ENCODE measurements at regions not wholly inside any gene's neighbourhood (a gene's known extent, or its start where the extent isn't known, plus 50 kb on each side); places are given as distances from the start of the nearest gene placed in this dataset.

- no peak overlapping the region for H2AFZ ChIP-seq (ENCODE audit: low read length)
- DNase-seq (ENCODE audit: insufficient read length, low spot score, missing footprints): no peak
- H3K4me2 ChIP-seq (ENCODE audit: insufficient read depth, low read length): no peak overlapping the region
- H3K4me1 ChIP-seq (ENCODE audit: insufficient read depth, low read length): no peaks in the 10 kb centered on the region
- H3K79me2 ChIP-seq (ENCODE audit: insufficient read depth, low read length): no peaks in the 10 kb centered on the region
- H3K27me3 ChIP-seq (ENCODE audit: insufficient read depth, low read length): no peaks in the 10 kb centered on the region
- H3K27ac ChIP-seq (ENCODE audit: low read depth, low read length): no peak overlapping the region
- H3K4me3 ChIP-seq (ENCODE audit: insufficient read depth, low read length): no peak overlapping the region
- no peaks in the 10 kb centered on the region for H4K20me1 ChIP-seq (ENCODE audit: insufficient read depth, low read length)
- TF ChIP-seq, protein P1, sequence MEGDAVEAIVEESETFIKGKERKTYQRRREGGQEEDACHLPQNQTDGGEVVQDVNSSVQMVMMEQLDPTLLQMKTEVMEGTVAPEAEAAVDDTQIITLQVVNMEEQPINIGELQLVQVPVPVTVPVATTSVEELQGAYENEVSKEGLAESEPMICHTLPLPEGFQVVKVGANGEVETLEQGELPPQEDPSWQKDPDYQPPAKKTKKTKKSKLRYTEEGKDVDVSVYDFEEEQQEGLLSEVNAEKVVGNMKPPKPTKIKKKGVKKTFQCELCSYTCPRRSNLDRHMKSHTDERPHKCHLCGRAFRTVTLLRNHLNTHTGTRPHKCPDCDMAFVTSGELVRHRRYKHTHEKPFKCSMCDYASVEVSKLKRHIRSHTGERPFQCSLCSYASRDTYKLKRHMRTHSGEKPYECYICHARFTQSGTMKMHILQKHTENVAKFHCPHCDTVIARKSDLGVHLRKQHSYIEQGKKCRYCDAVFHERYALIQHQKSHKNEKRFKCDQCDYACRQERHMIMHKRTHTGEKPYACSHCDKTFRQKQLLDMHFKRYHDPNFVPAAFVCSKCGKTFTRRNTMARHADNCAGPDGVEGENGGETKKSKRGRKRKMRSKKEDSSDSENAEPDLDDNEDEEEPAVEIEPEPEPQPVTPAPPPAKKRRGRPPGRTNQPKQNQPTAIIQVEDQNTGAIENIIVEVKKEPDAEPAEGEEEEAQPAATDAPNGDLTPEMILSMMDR (IDR thresholded peaks at IDR 0.05; ENCODE audit: extremely low read depth, low read depth, low read length): no peak
- no peaks in the 10 kb centered on the region for H3K9me3 ChIP-seq (ENCODE audit: low read depth, low read length)
- H3K36me3 ChIP-seq (ENCODE audit: insufficient read depth, low read length): no peaks in the 10 kb centered on the region
Observed at GRCh38 chr10:105473170-105473569, 832.1 kb downstream of the SORCS3 start.

DNA sequence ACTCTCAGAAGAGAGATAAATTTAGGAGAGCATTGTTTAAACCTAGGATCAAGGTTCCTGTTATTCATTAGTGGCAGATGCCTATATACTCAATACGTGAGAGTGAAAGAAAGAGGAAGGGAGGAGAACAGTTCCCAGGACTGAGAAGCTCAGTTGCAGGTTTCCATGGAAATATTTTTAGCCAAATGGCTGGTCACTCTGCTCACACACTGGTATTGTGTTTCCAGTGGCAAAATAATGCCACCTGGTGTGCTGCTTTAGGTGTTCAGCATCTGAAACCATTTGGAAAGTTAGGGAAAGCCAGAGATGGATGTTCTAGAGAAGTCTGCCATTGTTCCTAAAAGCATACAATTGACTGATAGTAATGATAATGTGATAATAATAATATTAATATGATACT is 827.7 kb downstream of the SORCS3 start:
- Histone ChIP-seq H3K79me2 (ENCODE audit: insufficient read depth, low read length) (no peaks in the 10 kb centered on the region), H3K9me3 (ENCODE audit: low read depth, low read length) (peaks cover 3% of the 10 kb centered on the region), H3K27ac (ENCODE audit: low read depth, low read length) (no peak overlapping the region), H2AFZ (ENCODE audit: low read length) (no peak overlapping the region), H3K36me3 (ENCODE audit: insufficient read depth, low read length) (no peaks in the 10 kb centered on the region), H4K20me1 (ENCODE audit: insufficient read depth, low read length) (no peaks in the 10 kb centered on the region), H3K4me1 (ENCODE audit: insufficient read depth, low read length) (no peaks in the 10 kb centered on the region), H3K4me3 (ENCODE audit: insufficient read depth, low read length) (no peak overlapping the region), H3K27me3 (ENCODE audit: insufficient read depth, low read length) (no peaks in the 10 kb centered on the region), H3K4me2 (ENCODE audit: insufficient read depth, low read length) (no peak overlapping the region)
- TF ChIP-seq, protein P1 (IDR thresholded peaks at IDR 0.05; ENCODE audit: extremely low read depth, low read depth, low read length): no peak
- DNase-seq (ENCODE audit: insufficient read length, low spot score, missing footprints): no peak

- Histone ChIP-seq H3K9me3 (ENCODE audit: low read depth, low read length) (peaks cover 6% of the 10 kb centered on the region), H2AFZ (ENCODE audit: low read length) (no peak overlapping the region), H3K4me1 (ENCODE audit: insufficient read depth, low read length) (no peaks in the 10 kb centered on the region), H3K27ac (ENCODE audit: low read depth, low read length) (no peak overlapping the region), H4K20me1 (ENCODE audit: insufficient read depth, low read length) (no peaks in the 10 kb centered on the region), H3K4me2 (ENCODE audit: insufficient read depth, low read length) (no peak overlapping the region), H3K4me3 (ENCODE audit: insufficient read depth, low read length) (no peak overlapping the region), H3K27me3 (ENCODE audit: insufficient read depth, low read length) (no peaks in the 10 kb centered on the region), H3K79me2 (ENCODE audit: insufficient read depth, low read length) (no peaks in the 10 kb centered on the region), H3K36me3 (ENCODE audit: insufficient read depth, low read length) (no peaks in the 10 kb centered on the region)
- TF ChIP-seq, protein P1 (IDR thresholded peaks at IDR 0.05; ENCODE audit: extremely low read depth, low read depth, low read length): no peak
- DNase-seq (ENCODE audit: insufficient read length, low spot score, missing footprints): no peak
Observed at GRCh38 chr10:105466521-105466920, 825.4 kb downstream of the SORCS3 start.

DNA sequence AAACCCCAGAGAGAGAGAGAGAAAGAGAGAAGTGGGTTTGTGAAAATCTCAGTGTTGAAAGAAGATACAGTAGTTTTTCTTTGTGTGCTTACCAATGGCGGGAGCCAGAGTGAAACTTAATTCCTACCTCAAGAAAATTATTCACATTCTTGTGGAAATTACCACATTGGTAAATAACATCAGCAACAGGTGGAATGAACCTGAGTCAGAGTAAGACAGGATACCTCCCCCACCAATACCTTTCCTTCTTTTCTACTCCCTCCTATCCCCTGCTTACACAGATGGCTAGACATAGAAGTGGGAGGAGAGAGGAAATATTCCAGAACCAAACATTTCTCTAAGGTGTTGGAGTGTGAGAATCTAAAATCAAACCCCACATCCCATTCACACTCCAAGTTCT is 793.9 kb downstream of the SORCS3 start:
- no peak overlapping the region for H3K27ac ChIP-seq (ENCODE audit: low read depth, low read length)
- H3K36me3 ChIP-seq (ENCODE audit: insufficient read depth, low read length): no peaks in the 10 kb centered on the region
- no peak overlapping the region for H2AFZ ChIP-seq (ENCODE audit: low read length)
- TF ChIP-seq, protein P1 (IDR thresholded peaks at IDR 0.05; ENCODE audit: extremely low read depth, low read depth, low read length): no peak
- H3K79me2 ChIP-seq (ENCODE audit: insufficient read depth, low read length): no peaks in the 10 kb centered on the region
- H3K27me3 ChIP-seq (ENCODE audit: insufficient read depth, low read length): no peaks in the 10 kb centered on the region
- H3K9me3 ChIP-seq (ENCODE audit: low read depth, low read length): no peaks in the 10 kb centered on the region
- no peak overlapping the region for H3K4me2 ChIP-seq (ENCODE audit: insufficient read depth, low read length)
- H4K20me1 ChIP-seq (ENCODE audit: insufficient read depth, low read length): no peaks in the 10 kb centered on the region
- no peaks in the 10 kb centered on the region for H3K4me1 ChIP-seq (ENCODE audit: insufficient read depth, low read length)
- DNase-seq (ENCODE audit: insufficient read length, low spot score, missing footprints): no peak
- no peak overlapping the region for H3K4me3 ChIP-seq (ENCODE audit: insufficient read depth, low read length)
